HepG2 (cell line): ENCODE measurements at regions not wholly inside any gene's neighbourhood (a gene's known extent, or its start where the extent isn't known, plus 50 kb on each side); places are given as distances from the start of the nearest gene placed in this dataset.

Experiments used
- ADNP ChIP-seq: sonication (generic); formaldehyde crosslinking; IDR thresholded peaks from 2 replicates; pipeline ENCODE4 v1.4.0; 2020; ENCODE audit warnings: missing genetic modification reagents
- ATM ChIP-seq: fragments of 450-650 bp; IDR thresholded peaks from 2 replicates; pipeline ENCODE4 v1.7.1; 2017; ENCODE audit warnings: mild to moderate bottlenecking, borderline replicate concordance
- KMT2B ChIP-seq: IDR thresholded peaks from 2 replicates; pipeline ENCODE4 v1.6.1; 2016; ENCODE audit warnings: missing genetic modification reagents, missing compliant biosample characterization
- MBD4 ChIP-seq: IDR thresholded peaks from 2 replicates; pipeline ENCODE4 v1.6.1; 2012; ENCODE audit warnings: low read length, inconsistent platforms, borderline replicate concordance
- MXD4 ChIP-seq: IDR thresholded peaks from 2 replicates; pipeline ENCODE4 v1.6.1; 2016; ENCODE audit warnings: mild to moderate bottlenecking, missing biosample characterization, missing genetic modification reagents
- NFYC ChIP-seq: IDR thresholded peaks from 2 replicates; pipeline ENCODE4 v1.6.1; 2016; ENCODE audit warnings: missing genetic modification reagents, missing compliant biosample characterization
- POLR2AphosphoS2 ChIP-seq: IDR thresholded peaks from 2 replicates; pipeline ENCODE4 v1.6.1; 2011; ENCODE audit warnings: low read depth, low read length, improper control_type of control experiment
- SETDB1 ChIP-seq: sonication (generic); formaldehyde crosslinking; IDR thresholded peaks from 2 replicates; pipeline ENCODE4 v1.5.1; 2020; ENCODE audit warnings: missing genetic modification reagents, mild to moderate bottlenecking, borderline replicate concordance
- SMARCE1 ChIP-seq: fragments of 450-650 bp; IDR thresholded peaks from 2 replicates; pipeline ENCODE4 v1.6.1; 2017; ENCODE audit warnings: borderline replicate concordance
- THAP11 ChIP-seq: IDR thresholded peaks from 2 replicates; pipeline ENCODE4 v1.6.1; 2016; ENCODE audit warnings: missing biosample characterization, missing genetic modification reagents
- ZFP36L2 ChIP-seq: sonication (generic); formaldehyde crosslinking; IDR thresholded peaks from 2 replicates; pipeline ENCODE4 v1.4.0; 2020; ENCODE audit warnings: missing genetic modification reagents
- ZFP62 ChIP-seq: sonication (generic); formaldehyde crosslinking; IDR thresholded peaks from 2 replicates; pipeline ENCODE4 v1.4.0; 2020; ENCODE audit warnings: missing genetic modification reagents
- ZIK1 ChIP-seq: sonication (generic); formaldehyde crosslinking; IDR thresholded peaks from 2 replicates; pipeline ENCODE4 v1.5.0; 2020; ENCODE audit warnings: mild to moderate bottlenecking, low read depth, missing genetic modification reagents, borderline replicate concordance
- ZNF570 ChIP-seq: sonication (generic); formaldehyde crosslinking; IDR thresholded peaks from 2 replicates; pipeline ENCODE4 v1.4.0; 2020; ENCODE audit warnings: mild to moderate bottlenecking, missing genetic modification reagents, borderline replicate concordance
- ZNF777 ChIP-seq: sonication (generic); formaldehyde crosslinking; IDR thresholded peaks from 2 replicates; pipeline ENCODE4 v1.4.0; 2020; ENCODE audit warnings: missing genetic modification reagents
- TF ChIP-seq, protein P1 (sequence below): sonication (generic); formaldehyde crosslinking; IDR thresholded peaks from 2 replicates; pipeline ENCODE4 v1.8.1; 2023; ENCODE audit warnings: mild to moderate bottlenecking, missing genetic modification reagents, borderline replicate concordance
- TF ChIP-seq, protein P2 (sequence below): sonication (generic); formaldehyde crosslinking; IDR thresholded peaks from 2 replicates; pipeline ENCODE4 v1.5.0; 2020; ENCODE audit warnings: mild to moderate bottlenecking, missing genetic modification reagents, moderate library complexity
- TF ChIP-seq, protein P3 (sequence below): sonication (generic); formaldehyde crosslinking; IDR thresholded peaks from 2 replicates; pipeline ENCODE4 v1.8.1; 2023; ENCODE audit warnings: missing genetic modification reagents, mild to moderate bottlenecking, borderline replicate concordance
- TF ChIP-seq, protein P4 (sequence below): sonication (generic); formaldehyde crosslinking; IDR thresholded peaks from 2 replicates; pipeline ENCODE4 v1.4.0; 2020; ENCODE audit warnings: missing genetic modification reagents
- TF ChIP-seq, protein P5 (sequence below): sonication (generic); formaldehyde crosslinking; IDR thresholded peaks from 2 replicates; pipeline ENCODE4 v1.8.0; 2022; ENCODE audit warnings: low read depth, missing genetic modification reagents
- TF ChIP-seq, protein P6 (sequence below): sonication (generic); formaldehyde crosslinking; IDR thresholded peaks from 2 replicates; pipeline ENCODE4 v1.8.1; 2023; ENCODE audit warnings: mild to moderate bottlenecking, moderate library complexity, missing genetic modification reagents
- TF ChIP-seq, protein P7 (sequence below): sonication (generic); formaldehyde crosslinking; IDR thresholded peaks from 2 replicates; pipeline ENCODE4 v1.5.1; 2020; ENCODE audit warnings: mild to moderate bottlenecking, missing genetic modification reagents, borderline replicate concordance

DNA sequence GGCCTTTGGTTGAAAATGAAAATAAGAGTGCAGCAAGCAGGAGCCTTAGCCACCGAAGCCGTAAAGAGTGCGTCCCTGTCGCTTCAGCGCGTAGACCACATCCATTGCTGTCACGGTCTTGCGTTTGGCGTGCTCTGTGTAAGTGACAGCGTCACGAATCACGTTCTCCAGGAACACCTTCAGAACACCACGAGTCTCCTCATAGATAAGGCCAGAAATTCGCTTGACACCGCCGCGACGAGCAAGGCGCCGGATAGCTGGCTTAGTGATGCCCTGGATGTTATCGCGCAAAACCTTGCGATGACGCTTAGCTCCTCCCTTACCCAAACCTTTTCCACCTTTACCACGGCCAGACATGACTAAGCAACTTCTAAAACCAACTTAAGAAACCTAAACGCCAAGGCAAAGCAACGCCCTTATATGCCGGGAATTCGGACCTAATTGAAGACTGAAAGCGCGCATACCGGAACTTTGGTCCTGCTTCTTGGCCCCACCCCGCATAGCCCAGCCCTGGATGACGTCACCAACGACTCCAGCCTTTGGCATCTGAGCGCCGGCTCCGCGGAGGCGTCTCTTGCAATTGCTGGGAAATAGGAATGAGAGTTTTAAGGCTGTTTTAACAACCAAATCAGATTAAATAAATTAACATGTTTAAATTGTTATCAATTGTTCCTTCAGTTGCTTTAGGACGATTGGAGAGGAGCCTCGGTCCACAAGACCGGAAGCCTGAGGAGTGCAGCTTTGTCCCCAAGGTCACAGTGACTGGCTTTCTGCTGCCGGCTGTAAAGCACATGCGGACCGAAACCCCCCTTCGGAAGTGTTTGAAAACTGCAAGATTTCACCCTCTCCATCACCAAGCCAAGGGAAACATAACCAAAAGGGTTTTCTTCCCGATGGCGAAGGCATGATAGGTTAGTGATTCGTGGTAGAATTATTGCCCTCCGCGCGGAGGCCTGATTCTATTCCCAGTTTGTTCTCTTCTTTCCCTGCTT is 79.6 kb upstream of the BTN3A2 start (continued):
- TF ChIP-seq ADNP (CRISPR knock-in tag), result 0 out of 2 replicates have a peak, but pooled peaks have one; percentile 60
- no peak for TF ChIP-seq ZFP62
- TF ChIP-seq, protein P1, sequence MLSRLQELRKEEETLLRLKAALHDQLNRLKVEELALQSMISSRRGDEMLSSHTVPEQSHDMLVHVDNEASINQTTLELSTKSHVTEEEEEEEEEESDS (CRISPR knock-in tag), result peak; percentile 53; the same call in 1 of the 2 replicates
- TF ChIP-seq, protein P2, sequence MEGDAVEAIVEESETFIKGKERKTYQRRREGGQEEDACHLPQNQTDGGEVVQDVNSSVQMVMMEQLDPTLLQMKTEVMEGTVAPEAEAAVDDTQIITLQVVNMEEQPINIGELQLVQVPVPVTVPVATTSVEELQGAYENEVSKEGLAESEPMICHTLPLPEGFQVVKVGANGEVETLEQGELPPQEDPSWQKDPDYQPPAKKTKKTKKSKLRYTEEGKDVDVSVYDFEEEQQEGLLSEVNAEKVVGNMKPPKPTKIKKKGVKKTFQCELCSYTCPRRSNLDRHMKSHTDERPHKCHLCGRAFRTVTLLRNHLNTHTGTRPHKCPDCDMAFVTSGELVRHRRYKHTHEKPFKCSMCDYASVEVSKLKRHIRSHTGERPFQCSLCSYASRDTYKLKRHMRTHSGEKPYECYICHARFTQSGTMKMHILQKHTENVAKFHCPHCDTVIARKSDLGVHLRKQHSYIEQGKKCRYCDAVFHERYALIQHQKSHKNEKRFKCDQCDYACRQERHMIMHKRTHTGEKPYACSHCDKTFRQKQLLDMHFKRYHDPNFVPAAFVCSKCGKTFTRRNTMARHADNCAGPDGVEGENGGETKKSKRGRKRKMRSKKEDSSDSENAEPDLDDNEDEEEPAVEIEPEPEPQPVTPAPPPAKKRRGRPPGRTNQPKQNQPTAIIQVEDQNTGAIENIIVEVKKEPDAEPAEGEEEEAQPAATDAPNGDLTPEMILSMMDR (CRISPR knock-in tag), result peak; percentile 14; the same call in 1 of the 2 replicates
- no peak for TF ChIP-seq ZIK1 (CRISPR knock-in tag)
- TF ChIP-seq SMARCE1, result no peak
- TF ChIP-seq, protein P3, sequence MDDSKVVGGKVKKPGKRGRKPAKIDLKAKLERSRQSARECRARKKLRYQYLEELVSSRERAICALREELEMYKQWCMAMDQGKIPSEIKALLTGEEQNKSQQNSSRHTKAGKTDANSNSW (CRISPR knock-in tag), result peak; percentile 39; the same call in 1 of the 2 replicates
- peak; percentile 59; the same call in 1 of the 2 replicates for TF ChIP-seq NFYC
- no peak for TF ChIP-seq POLR2AphosphoS2
- TF ChIP-seq SETDB1 (CRISPR knock-in tag), result peak; percentile 88
- TF ChIP-seq, protein P4, sequence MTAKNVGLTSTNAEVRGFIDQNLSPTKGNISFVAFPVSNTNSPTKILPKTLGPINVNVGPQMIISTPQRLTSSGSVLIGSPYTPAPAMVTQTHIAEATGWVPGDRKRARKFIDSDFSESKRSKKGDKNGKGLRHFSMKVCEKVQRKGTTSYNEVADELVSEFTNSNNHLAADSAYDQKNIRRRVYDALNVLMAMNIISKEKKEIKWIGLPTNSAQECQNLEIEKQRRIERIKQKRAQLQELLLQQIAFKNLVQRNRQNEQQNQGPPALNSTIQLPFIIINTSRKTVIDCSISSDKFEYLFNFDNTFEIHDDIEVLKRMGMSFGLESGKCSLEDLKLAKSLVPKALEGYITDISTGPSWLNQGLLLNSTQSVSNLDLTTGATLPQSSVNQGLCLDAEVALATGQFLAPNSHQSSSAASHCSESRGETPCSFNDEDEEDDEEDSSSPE (CRISPR knock-in tag), result peak; percentile 77
- TF ChIP-seq, protein P5, sequence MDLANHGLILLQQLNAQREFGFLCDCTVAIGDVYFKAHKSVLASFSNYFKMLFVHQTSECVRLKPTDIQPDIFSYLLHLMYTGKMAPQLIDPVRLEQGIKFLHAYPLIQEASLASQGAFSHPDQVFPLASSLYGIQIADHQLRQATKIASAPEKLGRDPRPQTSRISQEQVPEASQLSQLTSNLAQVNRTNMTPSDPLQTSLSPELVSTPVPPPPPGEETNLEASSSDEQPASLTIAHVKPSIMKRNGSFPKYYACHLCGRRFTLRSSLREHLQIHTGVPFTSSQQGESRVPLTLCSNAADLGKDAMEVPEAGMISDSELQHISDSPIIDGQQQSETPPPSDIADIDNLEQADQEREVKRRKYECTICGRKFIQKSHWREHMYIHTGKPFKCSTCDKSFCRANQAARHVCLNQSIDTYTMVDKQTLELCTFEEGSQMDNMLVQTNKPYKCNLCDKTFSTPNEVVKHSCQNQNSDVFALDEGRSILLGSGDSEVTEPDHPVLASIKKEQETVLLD (CRISPR knock-in tag), result no peak
- TF ChIP-seq, protein P6, sequence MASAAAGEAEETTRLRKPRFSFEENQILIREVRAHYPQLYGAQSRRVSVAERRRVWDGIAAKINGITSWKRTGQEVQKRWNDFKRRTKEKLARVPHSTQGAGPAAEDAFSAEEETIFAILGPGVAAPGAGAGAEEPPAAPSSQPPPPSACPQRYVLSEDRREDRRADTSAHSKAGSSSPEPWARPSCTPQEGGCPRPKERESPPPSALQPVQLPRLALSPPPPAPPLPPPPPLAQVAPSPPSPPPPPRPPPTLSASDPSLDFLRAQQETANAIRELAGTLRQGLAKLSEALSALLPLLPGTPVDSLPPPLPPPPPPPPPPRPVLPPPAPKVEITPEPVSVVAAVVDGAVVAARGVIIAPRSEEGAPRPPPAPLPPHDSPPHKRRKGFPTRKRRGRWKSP (CRISPR knock-in tag), result peak; percentile 94
- TF ChIP-seq ZFP36L2 (CRISPR knock-in tag), result no peak
- TF ChIP-seq ZNF777, result peak; percentile 21; the same call in 1 of the 2 replicates
- TF ChIP-seq ATM, result no peak
- TF ChIP-seq MBD4, result no peak
- TF ChIP-seq THAP11 (CRISPR knock-in tag), result peak; percentile 78
- peak; percentile 72 for TF ChIP-seq KMT2B (CRISPR knock-in tag)
- TF ChIP-seq MXD4, result peak; percentile 71
- no peak for TF ChIP-seq ZNF570 (CRISPR knock-in tag)
- TF ChIP-seq, protein P7, sequence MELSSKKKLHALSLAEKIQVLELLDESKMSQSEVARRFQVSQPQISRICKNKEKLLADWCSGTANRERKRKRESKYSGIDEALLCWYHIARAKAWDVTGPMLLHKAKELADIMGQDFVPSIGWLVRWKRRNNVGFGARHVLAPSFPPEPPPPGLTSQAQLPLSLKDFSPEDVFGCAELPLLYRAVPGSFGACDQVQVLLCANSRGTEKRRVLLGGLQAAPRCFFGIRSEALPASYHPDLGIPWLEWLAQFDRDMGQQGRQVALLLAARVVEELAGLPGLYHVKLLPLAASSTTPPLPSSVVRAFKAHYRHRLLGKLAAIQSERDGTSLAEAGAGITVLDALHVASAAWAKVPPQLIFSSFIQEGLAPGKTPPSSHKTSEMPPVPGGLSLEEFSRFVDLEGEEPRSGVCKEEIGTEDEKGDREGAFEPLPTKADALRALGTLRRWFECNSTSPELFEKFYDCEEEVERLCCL (CRISPR knock-in tag), result peak; percentile 22; the same call in 1 of the 2 replicates
